WTC11 (cell line): ENCODE measurements at regions not wholly inside any gene's neighbourhood (a gene's known extent, or its start where the extent isn't known, plus 50 kb on each side); places are given as distances from the start of the nearest gene placed in this dataset.

Experiments
- E2F1 ChIP-seq: sonication (generic); formaldehyde crosslinking; IDR thresholded peaks from 2 replicates; pipeline ENCODE4 v1.8.0; 2022; ENCODE audit warnings: mild to moderate bottlenecking, missing genetic modification reagents
- E2F4 ChIP-seq: sonication (generic); formaldehyde crosslinking; IDR thresholded peaks from 2 replicates; pipeline ENCODE4 v1.8.1; 2022; ENCODE audit warnings: low read depth, mild to moderate bottlenecking, moderate library complexity, missing genetic modification reagents, borderline replicate concordance
- FOXP1 ChIP-seq: sonication (generic); formaldehyde crosslinking; IDR thresholded peaks from 2 replicates; pipeline ENCODE4 v1.8.0; 2022; ENCODE audit warnings: missing genetic modification reagents, mild to moderate bottlenecking, moderate library complexity, borderline replicate concordance
- SP1 ChIP-seq: sonication (generic); formaldehyde crosslinking; conservative IDR thresholded peaks from 2 replicates; pipeline ENCODE4 v1.8.1; 2022; ENCODE audit warnings: missing genetic modification reagents
- TEAD4 ChIP-seq: sonication (generic); formaldehyde crosslinking; IDR thresholded peaks from 2 replicates; pipeline ENCODE4 v1.8.0; 2022; ENCODE audit warnings: mild to moderate bottlenecking, missing genetic modification reagents
- USF1 ChIP-seq: sonication (generic); formaldehyde crosslinking; IDR thresholded peaks from 2 replicates; pipeline ENCODE4 v1.8.0; 2022; ENCODE audit warnings: mild to moderate bottlenecking, missing genetic modification reagents
- TF ChIP-seq, protein P1 (sequence below): fragments of 200-600 bp; IDR thresholded peaks from 2 replicates; pipeline ENCODE4 v1.8.0; 2022; ENCODE audit warnings: antibody characterized with exemption
- TF ChIP-seq, protein P2 (sequence below): sonication (generic); formaldehyde crosslinking; IDR thresholded peaks from 2 replicates; pipeline ENCODE4 v1.8.1; 2023; ENCODE audit warnings: mild to moderate bottlenecking, missing genetic modification reagents

DNA sequence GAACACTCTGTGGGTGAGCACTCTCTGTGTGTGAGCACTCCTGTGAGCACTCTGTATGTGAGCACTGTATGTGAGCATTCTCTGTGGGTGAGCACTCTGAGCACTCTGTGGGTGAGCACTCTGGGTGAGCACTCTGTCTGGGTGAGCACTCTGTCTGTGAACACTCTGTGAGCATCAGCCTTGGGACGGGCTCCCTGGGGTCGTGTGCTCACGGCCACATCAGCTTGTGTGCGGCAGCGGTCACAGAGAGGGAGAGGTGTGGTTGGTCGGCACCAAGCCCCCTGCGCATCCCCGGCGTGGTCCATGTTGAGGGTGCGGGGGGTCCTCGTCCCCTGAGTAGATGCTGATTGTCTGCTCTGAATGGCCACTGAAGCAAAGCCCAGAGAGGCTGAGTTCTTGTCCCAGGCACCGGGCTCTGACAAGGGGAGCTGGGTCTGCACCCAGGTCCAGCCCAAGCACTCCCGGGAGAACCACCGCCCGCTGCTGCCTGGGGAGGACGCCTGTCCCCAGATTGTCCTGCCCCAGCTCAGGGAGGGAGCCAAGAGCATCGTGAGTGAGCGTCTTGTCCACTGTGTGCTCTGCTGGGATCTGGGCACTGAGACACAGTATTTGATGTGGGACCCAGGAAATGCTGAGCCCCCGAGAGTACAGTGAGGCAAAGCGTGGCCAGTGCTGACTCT lies 143.7 kb downstream of the DNAJB6 start:
- no peak for TF ChIP-seq E2F1 (CRISPR knock-in tag)
- no peak for TF ChIP-seq SP1
- TF ChIP-seq, protein P1, sequence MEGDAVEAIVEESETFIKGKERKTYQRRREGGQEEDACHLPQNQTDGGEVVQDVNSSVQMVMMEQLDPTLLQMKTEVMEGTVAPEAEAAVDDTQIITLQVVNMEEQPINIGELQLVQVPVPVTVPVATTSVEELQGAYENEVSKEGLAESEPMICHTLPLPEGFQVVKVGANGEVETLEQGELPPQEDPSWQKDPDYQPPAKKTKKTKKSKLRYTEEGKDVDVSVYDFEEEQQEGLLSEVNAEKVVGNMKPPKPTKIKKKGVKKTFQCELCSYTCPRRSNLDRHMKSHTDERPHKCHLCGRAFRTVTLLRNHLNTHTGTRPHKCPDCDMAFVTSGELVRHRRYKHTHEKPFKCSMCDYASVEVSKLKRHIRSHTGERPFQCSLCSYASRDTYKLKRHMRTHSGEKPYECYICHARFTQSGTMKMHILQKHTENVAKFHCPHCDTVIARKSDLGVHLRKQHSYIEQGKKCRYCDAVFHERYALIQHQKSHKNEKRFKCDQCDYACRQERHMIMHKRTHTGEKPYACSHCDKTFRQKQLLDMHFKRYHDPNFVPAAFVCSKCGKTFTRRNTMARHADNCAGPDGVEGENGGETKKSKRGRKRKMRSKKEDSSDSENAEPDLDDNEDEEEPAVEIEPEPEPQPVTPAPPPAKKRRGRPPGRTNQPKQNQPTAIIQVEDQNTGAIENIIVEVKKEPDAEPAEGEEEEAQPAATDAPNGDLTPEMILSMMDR = no peak
- no peak for TF ChIP-seq USF1 (CRISPR knock-in tag)
- TF ChIP-seq, protein P2, sequence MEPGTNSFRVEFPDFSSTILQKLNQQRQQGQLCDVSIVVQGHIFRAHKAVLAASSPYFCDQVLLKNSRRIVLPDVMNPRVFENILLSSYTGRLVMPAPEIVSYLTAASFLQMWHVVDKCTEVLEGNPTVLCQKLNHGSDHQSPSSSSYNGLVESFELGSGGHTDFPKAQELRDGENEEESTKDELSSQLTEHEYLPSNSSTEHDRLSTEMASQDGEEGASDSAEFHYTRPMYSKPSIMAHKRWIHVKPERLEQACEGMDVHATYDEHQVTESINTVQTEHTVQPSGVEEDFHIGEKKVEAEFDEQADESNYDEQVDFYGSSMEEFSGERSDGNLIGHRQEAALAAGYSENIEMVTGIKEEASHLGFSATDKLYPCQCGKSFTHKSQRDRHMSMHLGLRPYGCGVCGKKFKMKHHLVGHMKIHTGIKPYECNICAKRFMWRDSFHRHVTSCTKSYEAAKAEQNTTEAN = no peak
- TF ChIP-seq TEAD4 (CRISPR knock-in tag) = no peak
- TF ChIP-seq E2F4 (CRISPR knock-in tag) = no peak
- no peak for TF ChIP-seq FOXP1 (CRISPR knock-in tag)
